ENCODE measurements at regions not wholly inside any gene's neighbourhood (a gene's known extent, or its start where the extent isn't known, plus 50 kb on each side); places are given as distances from the start of the nearest gene placed in this dataset.

DNA sequence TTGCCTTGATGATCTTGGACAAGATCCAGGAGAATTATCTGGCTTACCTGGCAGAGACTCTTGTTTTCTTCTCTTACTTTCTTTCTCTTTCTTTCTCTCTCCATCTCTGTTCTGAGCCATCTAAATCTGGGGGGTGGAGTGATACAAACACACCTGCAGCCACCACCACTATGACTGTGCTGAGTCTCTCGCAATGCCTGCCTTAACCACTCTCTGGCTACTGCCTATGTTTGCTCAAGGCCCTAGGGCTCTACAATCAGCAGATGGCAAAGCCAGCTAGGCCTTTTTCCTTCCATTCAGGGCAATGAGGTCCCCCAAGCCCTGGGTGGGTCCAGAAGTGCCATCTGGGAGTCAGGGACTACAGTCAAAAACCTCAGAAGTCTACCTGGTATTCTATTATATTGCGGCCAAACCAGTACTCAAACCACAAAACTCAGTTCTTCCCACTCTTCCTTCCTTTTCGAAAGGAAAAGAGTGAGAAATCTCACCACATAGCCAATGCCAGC is 978.9 kb upstream of the NXPH2 start:
- Histone ChIP-seq H2BK12ac (ENCODE audit: insufficient read length, low read depth, low read length) (no peak overlapping the region), H3K4ac (ENCODE audit: low read depth, low read length) (no peak overlapping the region), H2BK20ac (ENCODE audit: low read depth, low read length, poor library complexity, severe bottlenecking) (no peak overlapping the region), H3K79me2 (ENCODE audit: insufficient read depth, low read length) (no peaks in the 10 kb centered on the region), H3T11ph (ENCODE audit: low read length) (no peak overlapping the region), H2AK5ac (ENCODE audit: insufficient read length, low read length) (no peak overlapping the region), H4K5ac (ENCODE audit: insufficient read length, low read depth, low read length) (no peak overlapping the region), H2BK5ac (ENCODE audit: insufficient read length, low read length) (no peak overlapping the region), H4K8ac (replicated peaks; ENCODE audit: insufficient read length, low read depth, low read length) (no peak overlapping the region), H3K9me3 (ENCODE audit: control insufficient read depth, low read depth, low read length) (no peaks in the 10 kb centered on the region), H4K20me1 (ENCODE audit: control insufficient read depth, insufficient read depth, insufficient read length) (no peaks in the 10 kb centered on the region), H3K18ac (ENCODE audit: insufficient read length, low read depth, low read length) (no peak overlapping the region), H3K27me3 (ENCODE audit: insufficient read depth, low read length) (no peaks in the 10 kb centered on the region), H2BK15ac (ENCODE audit: low read depth, low read length) (no peak overlapping the region), H3K4me1 (ENCODE audit: insufficient read depth, low read length) (no peaks in the 10 kb centered on the region), H3K27ac (ENCODE audit: insufficient read length, low read depth, low read length) (no peak overlapping the region), H3K56ac (ENCODE audit: insufficient read length, low read depth, low read length) (no peak overlapping the region), H3K23me2 (ENCODE audit: insufficient read length, low read depth, low read length, poor library complexity, severe bottlenecking) (no peaks in the 10 kb centered on the region), H2AFZ (ENCODE audit: low read length) (no peak overlapping the region), H3K4me2 (ENCODE audit: insufficient read depth, insufficient read length, low read length) (no peak overlapping the region), H4K91ac (ENCODE audit: insufficient read length, low read depth, low read length) (no peak overlapping the region), H3K79me1 (ENCODE audit: insufficient read depth, low read depth, low read length, poor library complexity, severe bottlenecking) (no peaks in the 10 kb centered on the region), H3K23ac (ENCODE audit: insufficient read length, low read depth, low read length) (no peak overlapping the region), H3K9ac (ENCODE audit: extremely low read depth, insufficient read length, low read length) (no peak overlapping the region), H2BK120ac (ENCODE audit: low read depth, low read length, poor library complexity, severe bottlenecking) (no peak overlapping the region), H3K14ac (ENCODE audit: insufficient read depth, low read length) (no peak overlapping the region)
- Mint-ChIP-seq H3K36me3 (ENCODE audit: insufficient read depth in 1 of 3, low read depth in 3 of 3) (peaks cover 6 to 28% (median 7%) of the 10 kb centered on the region in 3 experiments; a peak in 6 of 7 replicates), H3K9me3 (peaks cover 24 to 26% of the 10 kb centered on the region in 2 experiments), H3K4me3 (no peak overlapping the region), H3K27ac (no peak overlapping the region), H3K27me3 (ENCODE audit: low read depth) (no peaks in the 10 kb centered on the region), H3K4me1 (peaks cover 0 to 5% of the 10 kb centered on the region in 2 experiments; a peak in 2 of 4 replicates)
- WGBS (ENCODE audit: extremely low coverage, insufficient read length, low lambda C conversion rate): no CpG with 5 or more reads among the region's 3 CpGs
- TF ChIP-seq, protein P1, sequence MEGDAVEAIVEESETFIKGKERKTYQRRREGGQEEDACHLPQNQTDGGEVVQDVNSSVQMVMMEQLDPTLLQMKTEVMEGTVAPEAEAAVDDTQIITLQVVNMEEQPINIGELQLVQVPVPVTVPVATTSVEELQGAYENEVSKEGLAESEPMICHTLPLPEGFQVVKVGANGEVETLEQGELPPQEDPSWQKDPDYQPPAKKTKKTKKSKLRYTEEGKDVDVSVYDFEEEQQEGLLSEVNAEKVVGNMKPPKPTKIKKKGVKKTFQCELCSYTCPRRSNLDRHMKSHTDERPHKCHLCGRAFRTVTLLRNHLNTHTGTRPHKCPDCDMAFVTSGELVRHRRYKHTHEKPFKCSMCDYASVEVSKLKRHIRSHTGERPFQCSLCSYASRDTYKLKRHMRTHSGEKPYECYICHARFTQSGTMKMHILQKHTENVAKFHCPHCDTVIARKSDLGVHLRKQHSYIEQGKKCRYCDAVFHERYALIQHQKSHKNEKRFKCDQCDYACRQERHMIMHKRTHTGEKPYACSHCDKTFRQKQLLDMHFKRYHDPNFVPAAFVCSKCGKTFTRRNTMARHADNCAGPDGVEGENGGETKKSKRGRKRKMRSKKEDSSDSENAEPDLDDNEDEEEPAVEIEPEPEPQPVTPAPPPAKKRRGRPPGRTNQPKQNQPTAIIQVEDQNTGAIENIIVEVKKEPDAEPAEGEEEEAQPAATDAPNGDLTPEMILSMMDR (conservative IDR thresholded peaks at IDR 0.05): no peak
- no peak for DNase-seq
